Activated CD4-positive, alpha-beta T cell treated with anti-CD3 and anti-CD28 coated beads, Interleukin-2, amount 50 U/mL, for 24 hours (primary cell): ENCODE measurements at regions not wholly inside any gene's neighbourhood (a gene's known extent, or its start where the extent isn't known, plus 50 kb on each side); places are given as distances from the start of the nearest gene placed in this dataset.

Source experiments
- DNase-seq, 2 donors: peaks; one replicate each; pipeline ENCODE4 v3.0.0-alpha.2; 2020; ENCODE audit warnings: low read depth in 1 of 2, low spot score in 1 of 2

- DNase-seq: no peak
These were observed 204.2 kb downstream of the USP12 start for GRCh38 chr13:26967119-26968038.

- no peak for DNase-seq
These were observed 204.9 kb downstream of the USP12 start for GRCh38 chr13:26966701-26967080.

- no peak for DNase-seq
These were observed 205.5 kb downstream of the USP12 start for GRCh38 chr13:26965952-26966700.

GRCh38 chr13:26964278-26965250, 204.0 kb upstream of the GPR12 start:
- no peak for DNase-seq

GRCh38 chr13:26962671-26963070, 202.1 kb upstream of the GPR12 start:
- no peak for DNase-seq

GRCh38 chr13:26961890-26962615, 201.5 kb upstream of the GPR12 start:
- no peak for DNase-seq

- no peak for DNase-seq
These were observed 196.6 kb upstream of the GPR12 start for GRCh38 chr13:26957182-26957581.

GRCh38 chr13:26956522-26957142, 196.0 kb upstream of the GPR12 start:
- DNase-seq: no peak

- no peak for DNase-seq
These were observed 194.4 kb upstream of the GPR12 start for GRCh38 chr13:26954976-26955375.

- DNase-seq: no peak
These were observed 192.7 kb upstream of the GPR12 start for GRCh38 chr13:26953291-26953690.

- DNase-seq: no peak
These were observed 192.1 kb upstream of the GPR12 start for GRCh38 chr13:26952551-26953143.

- no peak for DNase-seq
These were observed 191.1 kb upstream of the GPR12 start for GRCh38 chr13:26951581-26952177.

- DNase-seq: no peak
These were observed 190.4 kb upstream of the GPR12 start for GRCh38 chr13:26950968-26951367.

GRCh38 chr13:26950546-26950945, 190.0 kb upstream of the GPR12 start:
- no peak for DNase-seq

- DNase-seq: no peak
These were observed 189.3 kb upstream of the GPR12 start for GRCh38 chr13:26949701-26950502.

GRCh38 chr13:26948353-26948752, 187.8 kb upstream of the GPR12 start:
- DNase-seq: no peak

- DNase-seq: no peak
These were observed 186.2 kb upstream of the GPR12 start for GRCh38 chr13:26946684-26947343.

- DNase-seq: no peak
These were observed 183.2 kb upstream of the GPR12 start for GRCh38 chr13:26943748-26944147.
